Naive thymus-derived CD4-positive, alpha-beta T cell (primary cell): ENCODE measurements at regions not wholly inside any gene's neighbourhood (a gene's known extent, or its start where the extent isn't known, plus 50 kb on each side); places are given as distances from the start of the nearest gene placed in this dataset.

Experiments used
- ATAC-seq: fragments of 150-1000 bp; cut with Tn5 transposase; 2 replicates; pipeline ENCODE4 v1.10.0; 2021; ENCODE audit warnings: mild to moderate bottlenecking, moderate library complexity
- CTCF ChIA-PET: fragments of 350-600 bp; sonication (Branson Sonifier 250); formaldehyde crosslinking; loops from one replicate; lab custom pipeline; 2021; ENCODE audit warnings: antibody characterized with exemption; lab: Charles Lee
- POLR2A ChIA-PET: fragments of 350-600 bp; sonication (Branson Sonifier 250); formaldehyde crosslinking; loops from one replicate; lab custom pipeline; 2021; ENCODE audit warnings: antibody characterized with exemption, inconsistent platforms; lab: Charles Lee
- DNase-seq, 9 donors: peaks; one replicate each; pipeline versions ENCODE4 v3.0.0 to v3.0.0-alpha.2; 2020 to 2022; ENCODE audit warnings: mixed read lengths in 1 of 9
- H3K27ac ChIP-seq: one replicate; pipeline ENCODE4 v1.7.0; 2013; ENCODE audit warnings: mild to moderate bottlenecking, low read depth, low read length, moderate library complexity
- H3K27me3 ChIP-seq, 2 donors: one replicate each; pipeline ENCODE4 v1.7.0; 2013; ENCODE audit warnings: low read length in 2 of 2, mild to moderate bottlenecking in 2 of 2, moderate library complexity in 2 of 2; ENCODE audit not compliant: control insufficient read depth in 2 of 2, insufficient read depth in 2 of 2
- H3K36me3 ChIP-seq, 3 experiments: 1 replicate in 2 of 3; 2 replicates in 1 of 3; pipeline ENCODE4 v1.7.0; 2013; ENCODE audit warnings: low read length in 3 of 3, mild to moderate bottlenecking in 3 of 3, moderate library complexity in 1 of 3; ENCODE audit not compliant: insufficient read depth in 3 of 3, control insufficient read depth in 2 of 3
- H3K4me1 ChIP-seq, 2 donors: one replicate each; pipeline ENCODE4 v1.7.0; 2013; ENCODE audit warnings: low read length in 2 of 2, mild to moderate bottlenecking in 2 of 2, moderate library complexity in 1 of 2; ENCODE audit not compliant: control insufficient read depth in 2 of 2, insufficient read depth in 2 of 2
- H3K4me3 ChIP-seq: 2 replicates; pipeline ENCODE4 v1.7.0; 2013; ENCODE audit warnings: mild to moderate bottlenecking, low read length
- H3K9me3 ChIP-seq, 3 experiments: 1 replicate in 2 of 3; 2 replicates in 1 of 3; pipeline ENCODE4 v1.7.0; 2013; ENCODE audit warnings: low read length in 3 of 3; ENCODE audit not compliant: control insufficient read depth in 2 of 3
- H3K27ac Mint-ChIP-seq, 9 donors: one replicate each; pipeline ENCODE4 v1.8.0; 2020 to 2022; ENCODE audit warnings: mixed read lengths in 9 of 9, mild to moderate bottlenecking in 8 of 9, moderate library complexity in 5 of 9, inconsistent platforms in 2 of 9
- H3K27me3 Mint-ChIP-seq, 5 donors: one replicate each; pipeline ENCODE4 v1.8.0; 2021 to 2022; ENCODE audit warnings: mixed read lengths in 5 of 5, mild to moderate bottlenecking in 1 of 5
- H3K36me3 Mint-ChIP-seq, 5 donors: one replicate each; pipeline ENCODE4 v1.8.0; 2020 to 2022; ENCODE audit warnings: mixed read lengths in 5 of 5, mild to moderate bottlenecking in 3 of 5, inconsistent platforms in 1 of 5
- H3K4me1 Mint-ChIP-seq, 7 donors: one replicate each; pipeline ENCODE4 v1.8.0; 2020 to 2022; ENCODE audit warnings: mixed read lengths in 7 of 7, mild to moderate bottlenecking in 3 of 7, inconsistent platforms in 1 of 7
- H3K4me3 Mint-ChIP-seq, 10 donors: one replicate each; pipeline ENCODE4 v1.8.0; 2020 to 2022; ENCODE audit warnings: mild to moderate bottlenecking in 10 of 10, mixed read lengths in 10 of 10, moderate library complexity in 6 of 10, inconsistent platforms in 2 of 10
- H3K9me3 Mint-ChIP-seq, 11 donors: one replicate each; pipeline ENCODE4 v1.8.0; 2020 to 2022; ENCODE audit warnings: mixed read lengths in 11 of 11, mild to moderate bottlenecking in 4 of 11, inconsistent platforms in 1 of 11, moderate library complexity in 1 of 11
- intact Hi-C, 2 donors: fragments of 100-400 bp; cut with micrococcal nuclease; formaldehyde crosslinking; loops; one replicate each; pipeline ENCODE4 v1.15.1; 2023

DNA sequence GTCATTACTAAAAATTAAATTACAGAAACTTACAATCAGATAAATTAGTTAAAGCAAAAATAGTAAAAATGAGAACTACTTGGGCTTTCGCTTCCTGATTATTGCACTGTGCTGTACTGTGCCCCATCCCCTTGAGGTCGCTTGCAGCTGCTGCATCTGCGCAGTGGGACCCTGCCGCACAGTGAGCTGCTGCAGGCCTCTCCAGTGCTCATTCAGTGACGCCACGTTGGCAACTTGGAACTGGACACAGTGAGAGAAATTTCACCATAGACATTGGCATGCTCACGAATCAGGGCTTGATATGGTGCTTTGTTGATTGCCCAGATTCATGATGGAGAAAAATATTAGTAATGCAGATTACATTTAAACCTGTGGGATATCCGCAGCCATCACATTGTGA lies 290.8 kb upstream of the MYT1L start:
- Histone ChIP-seq H3K36me3 (no peaks in the 10 kb centered on the region), H3K27me3 (no peaks in the 10 kb centered on the region), H3K27ac (no peak overlapping the region), H3K4me1 (no peaks in the 10 kb centered on the region), H3K9me3 (no peaks in the 10 kb centered on the region), H3K4me3 (no peak overlapping the region)
- DNase-seq (no peak), ATAC-seq (no peak)
- CTCF ChIA-PET, result no interaction called here
- Mint-ChIP-seq H3K27ac (no peak overlapping the region), H3K9me3 (peaks cover 0 to 3% (median 0%) of the 10 kb centered on the region in 11 donors), H3K36me3 (no peaks in the 10 kb centered on the region), H3K27me3 (peaks cover 1 to 12% (median 10%) of the 10 kb centered on the region in 5 donors), H3K4me3 (no peak overlapping the region), H3K4me1 (peaks cover 0 to 1% (median 0%) of the 10 kb centered on the region in 7 donors)
- intact Hi-C loops, result no loop called here
- POLR2A ChIA-PET, result no interaction called here

DNA sequence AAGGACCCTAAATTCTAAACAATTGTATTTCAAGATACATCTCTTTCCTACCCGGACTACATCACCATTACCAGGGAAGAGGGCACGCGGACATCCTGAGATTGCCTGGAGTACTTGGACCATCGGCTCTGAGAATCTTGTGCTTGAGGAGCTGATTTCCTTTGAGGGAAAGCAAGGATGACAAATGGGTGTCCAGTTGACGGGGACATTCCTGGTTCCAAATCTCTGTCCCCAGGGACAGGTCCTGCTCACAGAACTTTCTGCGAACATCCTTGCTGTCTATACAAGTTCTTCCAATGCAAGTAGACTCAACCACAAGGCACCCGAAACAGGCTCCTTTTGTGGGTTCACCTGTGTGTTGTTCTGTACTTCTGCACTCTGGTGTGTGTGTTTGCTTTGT lies 289.5 kb upstream of the MYT1L start:
- DNase-seq (no peak), ATAC-seq (no peak)
- Mint-ChIP-seq H3K9me3 (no peaks in the 10 kb centered on the region), H3K27me3 (peaks cover 10 to 19% (median 16%) of the 10 kb centered on the region in 5 donors), H3K4me1 (peaks cover 0 to 1% (median 0%) of the 10 kb centered on the region in 7 donors), H3K27ac (no peak overlapping the region), H3K4me3 (no peak overlapping the region), H3K36me3 (peaks cover 0 to 5% (median 0%) of the 10 kb centered on the region in 5 donors)
- ChIA-PET CTCF (no interaction called here), POLR2A (no interaction called here)
- no peaks in the 10 kb centered on the region for H3K27me3 ChIP-seq
- H3K9me3 ChIP-seq, result no peaks in the 10 kb centered on the region
- no peaks in the 10 kb centered on the region for H3K36me3 ChIP-seq
- no peak overlapping the region for H3K4me3 ChIP-seq
- H3K27ac ChIP-seq, result no peak overlapping the region
- no peaks in the 10 kb centered on the region for H3K4me1 ChIP-seq
- intact Hi-C loops, result no loop called here

DNA sequence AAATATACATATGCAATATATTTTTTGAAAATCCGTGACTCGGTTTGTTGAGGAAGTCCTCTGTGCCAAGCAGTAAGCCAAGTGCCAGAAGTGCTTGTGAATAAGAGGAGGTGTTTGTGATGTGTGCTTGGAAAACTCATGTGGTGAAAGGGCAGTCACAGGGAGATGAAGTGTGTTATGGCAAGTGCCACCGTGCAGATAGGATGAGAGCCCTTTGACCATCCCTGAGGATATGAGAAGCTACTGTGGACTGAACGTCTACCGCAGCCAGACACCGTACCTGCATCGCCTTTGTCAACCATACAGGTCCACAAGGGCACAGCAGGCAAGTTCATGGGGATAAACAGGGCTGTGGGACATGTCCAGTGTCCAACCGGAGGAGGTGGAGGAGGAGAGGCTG lies 288.9 kb upstream of the MYT1L start:
- intact Hi-C loops, result no loop called here
- H3K27ac ChIP-seq, result no peak overlapping the region
- H3K9me3 ChIP-seq, result no peaks in the 10 kb centered on the region
- H3K9me3 Mint-ChIP-seq, result no peaks in the 10 kb centered on the region
- H3K27ac Mint-ChIP-seq, result no peak overlapping the region
- DNase-seq (no peak), ATAC-seq (no peak)
- H3K4me3 ChIP-seq, result no peak overlapping the region
- H3K36me3 Mint-ChIP-seq, result peaks cover 0 to 5% (median 0%) of the 10 kb centered on the region in 5 donors
- peaks cover 10 to 19% (median 16%) of the 10 kb centered on the region in 5 donors for H3K27me3 Mint-ChIP-seq
- CTCF ChIA-PET, result no interaction called here
- peaks cover 0 to 1% (median 0%) of the 10 kb centered on the region in 7 donors for H3K4me1 Mint-ChIP-seq
- POLR2A ChIA-PET, result no interaction called here
- H3K4me1 ChIP-seq, result no peaks in the 10 kb centered on the region
- no peaks in the 10 kb centered on the region for H3K27me3 ChIP-seq
- H3K36me3 ChIP-seq, result no peaks in the 10 kb centered on the region
- H3K4me3 Mint-ChIP-seq, result no peak overlapping the region

DNA sequence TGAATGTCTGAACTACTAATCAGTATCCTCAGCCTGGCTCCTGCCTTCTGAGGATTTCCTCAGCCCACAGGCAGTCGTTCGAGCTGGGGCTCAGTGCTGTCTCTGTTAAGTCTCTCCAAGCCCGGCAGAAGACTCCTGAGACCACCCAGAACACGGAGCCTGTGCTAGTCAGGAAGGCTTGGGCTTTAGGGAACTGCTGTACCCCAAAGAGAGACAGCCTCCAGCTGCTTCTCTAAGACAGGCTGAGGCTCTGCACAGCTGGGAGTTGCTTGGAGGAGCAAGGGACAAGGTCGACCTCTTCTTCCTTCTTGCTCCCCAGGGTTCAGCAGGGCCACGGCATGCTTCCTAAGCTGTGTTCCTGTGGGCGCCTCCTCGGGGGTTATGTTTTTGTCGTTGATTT lies 283.4 kb upstream of the MYT1L start:
- DNase-seq, result no peak
- peaks cover 10 to 19% (median 12%) of the 10 kb centered on the region in 5 donors for H3K27me3 Mint-ChIP-seq
- intact Hi-C loops, result loop anchor here (5.0 kb wide), 3 partner anchors 557 to 963 kb away; partner anchors contain the start of genes RNASEH1 (in 1 of the 2) and RPS7 (in 1 of the 2)
- ChIA-PET CTCF (no interaction called here), POLR2A (interaction anchor here (0.5 to 4.1 kb wide), 6 partner anchors 32 to 764 kb away, joined by 3 to 33 read pairs (median 4); partner anchors contain the start of genes EIPR1 and TRAPPC12)
- peaks cover 4 to 16% (median 10%) of the 10 kb centered on the region in 7 donors for H3K4me1 Mint-ChIP-seq
- Histone ChIP-seq H3K36me3 (no peaks in the 10 kb centered on the region), H3K27ac (no peak overlapping the region), H3K4me1 (no peaks in the 10 kb centered on the region), H3K9me3 (no peaks in the 10 kb centered on the region), H3K4me3 (no peak overlapping the region), H3K27me3 (no peaks in the 10 kb centered on the region)
- peak overlapping the region in 5 of 10 donors; percentile 17 to 59 (median 35) for H3K4me3 Mint-ChIP-seq
- peaks cover 0 to 13% (median 7%) of the 10 kb centered on the region in 11 donors for H3K9me3 Mint-ChIP-seq
- no peak for ATAC-seq
- H3K36me3 Mint-ChIP-seq, result peaks cover 0 to 9% (median 4%) of the 10 kb centered on the region in 5 donors
- H3K27ac Mint-ChIP-seq, result peak overlapping the region in 4 of 9 donors; percentile 51 to 92 (median 68)

DNA sequence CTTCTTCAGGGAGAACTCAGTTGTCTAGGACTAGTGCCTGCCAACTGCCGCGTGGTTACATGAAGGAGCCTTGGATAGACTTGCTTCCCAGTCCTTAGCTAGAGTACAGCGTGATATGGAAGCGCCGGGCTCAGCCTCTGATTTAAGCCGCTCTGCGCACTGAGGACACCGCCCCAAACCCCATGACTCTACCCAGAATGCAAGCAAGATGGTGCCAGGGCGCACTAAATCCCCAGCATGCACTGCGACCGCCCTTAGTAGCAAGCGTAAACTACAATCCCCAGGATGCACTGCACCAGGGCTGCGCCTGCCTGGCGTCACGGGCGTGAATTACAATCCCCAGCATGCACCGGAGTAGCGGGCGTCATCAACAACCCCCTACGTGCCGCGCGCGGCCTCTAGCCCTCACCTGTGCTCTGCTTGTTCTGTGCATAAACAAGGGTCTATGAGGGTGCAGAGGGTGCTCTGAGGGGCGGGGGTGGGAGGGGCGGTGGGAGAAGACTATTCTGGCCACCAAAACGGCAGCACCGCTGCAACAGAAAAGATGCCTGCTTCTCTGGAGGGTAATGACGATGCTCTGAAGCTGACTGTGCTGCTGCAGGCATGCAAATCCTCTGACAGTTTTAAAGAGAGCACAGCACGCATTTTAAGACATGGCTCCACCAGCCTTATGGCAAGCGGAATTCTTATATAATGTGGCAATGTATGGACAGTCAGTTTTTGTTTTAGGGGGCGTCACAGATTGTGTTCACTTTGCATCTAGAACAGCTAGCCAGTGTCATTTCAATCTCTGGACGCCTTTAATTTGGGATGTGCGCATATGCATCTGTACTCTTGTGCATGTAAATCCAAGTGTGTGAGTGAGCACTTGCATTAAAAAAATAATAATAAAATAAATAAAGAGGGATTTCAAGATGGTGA lies 282.5 kb upstream of the MYT1L start:
- Mint-ChIP-seq H3K4me3 (peak overlapping the region; percentile 71 to 91 (median 85)), H3K27me3 (peaks cover 10 to 19% (median 13%) of the 10 kb centered on the region in 5 donors), H3K36me3 (peaks cover 3 to 9% (median 4%) of the 10 kb centered on the region in 5 donors), H3K9me3 (peaks cover 0 to 13% (median 7%) of the 10 kb centered on the region in 11 donors), H3K27ac (peak overlapping the region; percentile 69 to 95 (median 93)), H3K4me1 (peaks cover 4 to 16% (median 10%) of the 10 kb centered on the region in 7 donors)
- Histone ChIP-seq H3K4me3 (peak overlapping the region; percentile 59), H3K36me3 (no peaks in the 10 kb centered on the region), H3K4me1 (no peaks in the 10 kb centered on the region), H3K27ac (peak overlapping the region; percentile 85), H3K27me3 (no peaks in the 10 kb centered on the region), H3K9me3 (no peaks in the 10 kb centered on the region)
- DNase-seq, result peak; percentile 69 to 95 (median 91)
- CTCF ChIA-PET, result no interaction called here
- intact Hi-C loops, result loop anchor here (1.0 to 5.0 kb wide), 13 partner anchors 33 to 1937 kb away; partner anchors contain the start of genes ADI1 (in 2 of the 2), RNASEH1 (in 2 of the 2), EIPR1 (in 1 of the 2) and RPS7 (in 1 of the 2)
- peak; percentile 100 for ATAC-seq
- POLR2A ChIA-PET, result interaction anchor here (0.5 to 4.1 kb wide), 7 partner anchors 33 to 765 kb away, joined by 3 to 33 read pairs (median 5); partner anchors contain the start of genes EIPR1 and TRAPPC12

DNA sequence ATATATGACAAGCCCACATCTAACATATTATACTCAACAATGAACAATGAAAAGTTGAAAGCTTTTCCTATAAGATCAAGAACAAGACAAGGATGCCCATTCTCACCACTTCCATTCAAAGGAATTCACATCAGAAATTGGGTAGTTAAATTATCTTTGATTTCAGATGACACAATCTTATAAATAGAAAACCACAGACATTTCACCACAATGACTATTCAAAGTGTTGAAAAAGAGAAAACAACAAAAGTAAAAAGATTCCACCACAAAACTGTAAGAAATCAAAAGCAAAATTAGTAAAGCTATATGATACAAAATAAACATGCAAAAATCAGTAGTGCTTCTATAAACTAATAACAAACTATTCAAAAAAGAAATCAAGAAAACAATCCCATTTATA lies 279.7 kb upstream of the MYT1L start:
- Histone ChIP-seq H3K9me3 (no peaks in the 10 kb centered on the region), H3K27me3 (no peaks in the 10 kb centered on the region), H3K4me3 (no peak overlapping the region), H3K4me1 (no peaks in the 10 kb centered on the region), H3K36me3 (no peaks in the 10 kb centered on the region), H3K27ac (no peak overlapping the region)
- DNase-seq (peak in 1 of 9 donors; percentile 1), ATAC-seq (no peak)
- CTCF ChIA-PET, result no interaction called here
- Mint-ChIP-seq H3K27ac (no peak overlapping the region), H3K4me3 (no peak overlapping the region), H3K9me3 (peaks cover 0 to 13% (median 7%) of the 10 kb centered on the region in 11 donors), H3K4me1 (peaks cover 4 to 16% (median 10%) of the 10 kb centered on the region in 7 donors), H3K27me3 (peaks cover 0 to 7% (median 4%) of the 10 kb centered on the region in 5 donors), H3K36me3 (peaks cover 3 to 8% (median 4%) of the 10 kb centered on the region in 5 donors)
- POLR2A ChIA-PET, result no interaction called here
- intact Hi-C loops, result loop anchor here (5.0 kb wide), 3 partner anchors 553 to 967 kb away; partner anchors contain the start of genes RNASEH1 (in 1 of the 2) and RPS7 (in 1 of the 2)
